ENCODE measurements at regions not wholly inside any gene's neighbourhood (a gene's known extent, or its start where the extent isn't known, plus 50 kb on each side); places are given as distances from the start of the nearest gene placed in this dataset.

GRCh38 chr2:176642074-176642473, 372.8 kb downstream of the MTX2 start:
- no peak for DNase-seq (ENCODE audit: low spot score in 2 of 2)
- Histone ChIP-seq H3K27ac (no peak overlapping the region), H3K36me3 (no peaks in the 10 kb centered on the region), H3K9me3 (no peaks in the 10 kb centered on the region), H3K4me3 (no peak overlapping the region), H3K27me3 (peaks cover 0 to 93% of the 10 kb centered on the region in 2 donors), H3K4me1 (peaks cover 0 to 8% (median 6%) of the 10 kb centered on the region in 4 donors)
- 76 to 79% methylated on average over 4 of the region's 4 CpGs for WGBS, 2 donors
- no peak for TF ChIP-seq CTCF (IDR thresholded peaks at IDR 0.05)
- no peak for TF ChIP-seq EP300 (IDR thresholded peaks at IDR 0.05)
- no peak for TF ChIP-seq POLR2A (IDR thresholded peaks at IDR 0.05)

- Histone ChIP-seq H3K27me3 (peaks cover 0 to 98% of the 10 kb centered on the region in 2 donors), H3K27ac (no peak overlapping the region), H3K9me3 (no peaks in the 10 kb centered on the region), H3K4me3 (no peak overlapping the region), H3K4me1 (no peaks in the 10 kb centered on the region), H3K36me3 (no peaks in the 10 kb centered on the region)
- WGBS, 2 donors, result 33 to 45% methylated on average over 8 of the region's 8 CpGs
- no peak for DNase-seq (ENCODE audit: low spot score in 2 of 2)
- no peak for TF ChIP-seq EP300 (IDR thresholded peaks at IDR 0.05)
- no peak for TF ChIP-seq POLR2A (IDR thresholded peaks at IDR 0.05)
- no peak for TF ChIP-seq CTCF (IDR thresholded peaks at IDR 0.05)
These were observed 374.4 kb downstream of the MTX2 start for GRCh38 chr2:176643646-176644045.

GRCh38 chr2:176645494-176645893, 376.3 kb downstream of the MTX2 start:
- WGBS, 2 donors, result 90 to 94% methylated on average over 3 of the region's 3 CpGs
- no peak for DNase-seq (ENCODE audit: low spot score in 2 of 2)
- H3K4me1 ChIP-seq, result no peaks in the 10 kb centered on the region
- H3K36me3 ChIP-seq, result no peaks in the 10 kb centered on the region
- H3K9me3 ChIP-seq, result no peaks in the 10 kb centered on the region
- H3K4me3 ChIP-seq, result no peak overlapping the region
- TF ChIP-seq EP300 (IDR thresholded peaks at IDR 0.05), result no peak
- TF ChIP-seq CTCF (IDR thresholded peaks at IDR 0.05), result no peak
- TF ChIP-seq POLR2A (IDR thresholded peaks at IDR 0.05), result no peak
- peaks cover 0 to 89% of the 10 kb centered on the region in 2 donors for H3K27me3 ChIP-seq
- no peak overlapping the region for H3K27ac ChIP-seq

GRCh38 chr2:176646033-176646615, 376.9 kb downstream of the MTX2 start:
- no peak for TF ChIP-seq CTCF (IDR thresholded peaks at IDR 0.05)
- TF ChIP-seq EP300 (IDR thresholded peaks at IDR 0.05), result no peak
- TF ChIP-seq POLR2A (IDR thresholded peaks at IDR 0.05), result no peak
- DNase-seq (ENCODE audit: low spot score in 2 of 2), result no peak
- H3K9me3 ChIP-seq, result no peaks in the 10 kb centered on the region
- no peaks in the 10 kb centered on the region for H3K4me1 ChIP-seq
- WGBS, 2 donors, result 86 to 89% methylated on average over 5 of the region's 5 CpGs
- H3K27ac ChIP-seq, result no peak overlapping the region
- H3K4me3 ChIP-seq, result no peak overlapping the region
- peaks cover 0 to 83% of the 10 kb centered on the region in 2 donors for H3K27me3 ChIP-seq
- H3K36me3 ChIP-seq, result no peaks in the 10 kb centered on the region

GRCh38 chr2:176647325-176648165, 378.3 kb downstream of the MTX2 start:
- DNase-seq (ENCODE audit: low spot score in 2 of 2), result no peak
- Histone ChIP-seq H3K27ac (no peak overlapping the region), H3K4me3 (no peak overlapping the region), H3K36me3 (no peaks in the 10 kb centered on the region), H3K27me3 (peaks cover 0 to 70% of the 10 kb centered on the region in 2 donors), H3K9me3 (no peaks in the 10 kb centered on the region), H3K4me1 (no peaks in the 10 kb centered on the region)
- 79 to 82% methylated on average over 11 of the region's 11 CpGs for WGBS, 2 donors
- TF ChIP-seq EP300 (IDR thresholded peaks at IDR 0.05), result no peak
- no peak for TF ChIP-seq POLR2A (IDR thresholded peaks at IDR 0.05)
- no peak for TF ChIP-seq CTCF (IDR thresholded peaks at IDR 0.05)
